Astrocyte of the cerebellum (primary cell): ENCODE measurements at regions not wholly inside any gene's neighbourhood (a gene's known extent, or its start where the extent isn't known, plus 50 kb on each side); places are given as distances from the start of the nearest gene placed in this dataset.
"Not testable (repeated sequence)": the region's sequence is repeated elsewhere in the genome, so short reads cannot be mapped to it uniquely, and the experiment has no call there.

Experiments used
- DNase-seq: peaks from one replicate; pipeline ENCODE4 v3.0.0-alpha.2; 2011; ENCODE audit warnings: low read depth
- H3K4me3 ChIP-seq: 2 replicates; pipeline ENCODE4 v1.5.1; 2011; ENCODE audit warnings: mild to moderate bottlenecking, low read depth, low read length, moderate library complexity
- in situ Hi-C: cut with HindIII; loops from 2 replicates; pipeline ENCODE4 v1.10.0; 2017; ENCODE audit warnings: low sequenced_read_pairs
- TF ChIP-seq, protein P1 (sequence below): IDR thresholded peaks from 2 replicates; pipeline ENCODE4 v1.5.1; 2012; ENCODE audit warnings: low read length, low read depth, moderate library complexity, mild to moderate bottlenecking; ENCODE audit errors: missing control alignments

DNA sequence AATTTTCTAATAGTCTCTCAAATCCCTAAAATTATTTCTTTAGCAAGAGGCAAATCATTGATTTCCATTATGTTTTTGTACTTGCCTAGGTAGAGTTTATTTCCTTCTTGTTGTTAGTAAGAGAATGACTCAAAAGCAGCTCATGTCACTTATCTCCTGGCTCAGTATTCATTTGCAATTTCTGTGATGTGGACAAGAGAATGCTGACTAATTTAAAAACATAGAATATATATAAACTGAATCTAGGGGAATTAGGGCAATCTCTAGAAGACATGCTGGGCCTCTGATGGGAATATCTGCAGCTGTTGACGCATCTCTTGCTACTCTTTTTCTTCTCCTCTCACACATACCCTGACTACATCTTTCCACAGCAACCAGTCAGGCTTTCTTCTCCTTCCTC, 130.8 kb upstream of the PRKD1 start:
- DNase-seq, result no peak
- TF ChIP-seq, protein P1, sequence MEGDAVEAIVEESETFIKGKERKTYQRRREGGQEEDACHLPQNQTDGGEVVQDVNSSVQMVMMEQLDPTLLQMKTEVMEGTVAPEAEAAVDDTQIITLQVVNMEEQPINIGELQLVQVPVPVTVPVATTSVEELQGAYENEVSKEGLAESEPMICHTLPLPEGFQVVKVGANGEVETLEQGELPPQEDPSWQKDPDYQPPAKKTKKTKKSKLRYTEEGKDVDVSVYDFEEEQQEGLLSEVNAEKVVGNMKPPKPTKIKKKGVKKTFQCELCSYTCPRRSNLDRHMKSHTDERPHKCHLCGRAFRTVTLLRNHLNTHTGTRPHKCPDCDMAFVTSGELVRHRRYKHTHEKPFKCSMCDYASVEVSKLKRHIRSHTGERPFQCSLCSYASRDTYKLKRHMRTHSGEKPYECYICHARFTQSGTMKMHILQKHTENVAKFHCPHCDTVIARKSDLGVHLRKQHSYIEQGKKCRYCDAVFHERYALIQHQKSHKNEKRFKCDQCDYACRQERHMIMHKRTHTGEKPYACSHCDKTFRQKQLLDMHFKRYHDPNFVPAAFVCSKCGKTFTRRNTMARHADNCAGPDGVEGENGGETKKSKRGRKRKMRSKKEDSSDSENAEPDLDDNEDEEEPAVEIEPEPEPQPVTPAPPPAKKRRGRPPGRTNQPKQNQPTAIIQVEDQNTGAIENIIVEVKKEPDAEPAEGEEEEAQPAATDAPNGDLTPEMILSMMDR, result no peak
- in situ Hi-C loops, result no loop called here
- H3K4me3 ChIP-seq, result no peak overlapping the region

DNA sequence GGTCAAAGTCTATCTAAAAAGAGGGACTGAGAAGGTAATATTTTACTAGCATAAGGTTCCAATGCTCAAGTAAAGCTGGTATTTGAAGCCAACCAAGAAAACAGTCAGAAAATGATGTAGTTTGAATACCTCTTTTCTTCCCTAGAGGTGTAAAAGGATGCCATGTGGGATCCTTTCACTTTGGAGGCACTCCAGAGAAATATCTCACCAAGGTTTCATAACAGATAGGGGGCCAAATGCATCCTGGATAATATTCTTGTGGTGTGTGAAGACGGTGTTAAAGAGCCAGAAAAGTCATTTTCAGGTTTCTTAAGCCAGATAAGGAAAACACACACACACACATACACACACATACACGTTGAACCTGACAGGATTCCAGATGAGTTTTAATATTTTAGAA, 136.1 kb upstream of the PRKD1 start:
- no peak for DNase-seq
- in situ Hi-C loops, result no loop called here
- TF ChIP-seq, protein P1, result no peak
- H3K4me3 ChIP-seq, result no peak overlapping the region

DNA sequence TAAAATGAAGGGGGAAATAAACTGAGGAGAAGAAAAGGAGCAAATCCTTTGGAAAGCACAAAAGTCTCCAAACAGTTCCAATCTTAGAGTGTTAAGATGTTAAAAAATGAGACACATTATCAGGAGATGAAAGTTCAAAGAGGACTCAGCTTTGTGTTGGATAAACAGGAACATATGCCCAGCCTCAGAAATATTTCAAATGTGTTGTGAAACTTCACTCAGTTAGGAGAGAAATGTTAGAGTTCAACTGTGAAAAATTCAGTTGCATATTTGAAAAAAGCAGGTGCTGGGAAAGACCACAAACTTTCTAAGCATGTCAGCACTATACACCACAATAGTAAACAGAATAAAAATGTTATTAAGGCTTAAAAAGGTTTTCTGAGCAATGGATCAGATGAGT, 136.8 kb upstream of the PRKD1 start:
- in situ Hi-C loops, result no loop called here
- TF ChIP-seq, protein P1, result no peak
- H3K4me3 ChIP-seq, result no peak overlapping the region
- DNase-seq, result peak; percentile 11

DNA sequence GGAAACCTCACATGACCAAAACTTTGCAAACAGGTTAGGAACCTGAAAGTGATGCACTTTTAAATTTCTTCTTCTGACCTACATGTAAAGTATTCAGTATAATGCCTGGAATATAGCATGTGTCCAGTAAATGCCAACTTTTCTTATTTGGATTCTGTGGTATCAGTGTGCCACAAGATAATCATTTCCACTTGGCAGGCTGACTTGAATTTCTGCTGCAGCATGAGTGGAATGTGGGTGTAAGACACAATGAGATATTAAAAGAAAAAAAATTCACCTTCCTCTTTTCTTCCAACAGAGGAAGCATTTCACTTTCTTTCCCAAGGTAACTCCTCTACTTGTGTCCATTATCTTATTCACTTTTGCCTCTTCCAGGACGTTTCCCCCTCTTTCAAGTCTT, 141.9 kb upstream of the PRKD1 start:
- in situ Hi-C loops, result no loop called here
- TF ChIP-seq, protein P1, result no peak
- no peak for DNase-seq
- no peak overlapping the region for H3K4me3 ChIP-seq

DNA sequence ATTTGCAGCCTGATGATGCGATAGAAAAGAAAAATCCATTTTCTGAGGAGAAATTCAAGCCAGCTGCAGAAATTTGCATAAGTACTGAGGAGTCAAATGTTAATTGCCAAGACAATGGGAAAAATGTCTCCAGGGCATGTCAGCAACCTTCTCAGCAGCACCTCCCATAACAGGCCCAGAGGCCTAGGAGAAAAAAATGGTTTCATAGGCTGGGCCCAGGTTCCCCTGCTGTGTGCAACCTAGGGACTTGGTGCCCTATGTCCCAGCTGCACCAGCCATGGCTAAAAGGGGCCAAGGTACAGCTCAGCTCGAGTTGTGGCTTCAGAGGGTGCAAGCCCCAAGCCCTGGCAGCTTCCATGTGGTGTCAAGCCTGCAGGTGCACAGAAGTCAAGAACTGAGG, 144.8 kb upstream of the PRKD1 start:
- in situ Hi-C loops, DNase-seq, H3K4me3 ChIP-seq: not testable (repeated sequence)

DNA sequence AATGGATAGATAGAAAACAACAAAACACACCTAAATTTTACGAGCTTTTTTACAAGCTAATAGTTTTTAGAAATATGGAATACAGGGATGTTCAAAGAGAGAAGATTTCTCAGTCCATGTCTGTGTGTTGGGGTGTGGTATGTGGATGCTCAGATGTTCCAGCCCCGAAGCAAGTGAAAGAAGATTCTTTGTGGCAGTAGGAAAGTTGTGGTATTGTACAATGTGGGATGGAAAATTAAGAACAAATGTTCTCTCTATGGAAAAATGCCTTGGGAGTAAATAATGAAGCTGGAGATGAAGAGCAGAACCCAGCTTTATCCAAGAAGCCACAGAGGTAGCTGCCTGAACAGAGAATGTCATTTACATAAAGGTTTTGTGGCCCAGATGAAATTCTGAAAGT, 150.3 kb upstream of the PRKD1 start:
- in situ Hi-C loops, result no loop called here
- no peak overlapping the region for H3K4me3 ChIP-seq
- no peak for DNase-seq
- TF ChIP-seq, protein P1, result no peak

DNA sequence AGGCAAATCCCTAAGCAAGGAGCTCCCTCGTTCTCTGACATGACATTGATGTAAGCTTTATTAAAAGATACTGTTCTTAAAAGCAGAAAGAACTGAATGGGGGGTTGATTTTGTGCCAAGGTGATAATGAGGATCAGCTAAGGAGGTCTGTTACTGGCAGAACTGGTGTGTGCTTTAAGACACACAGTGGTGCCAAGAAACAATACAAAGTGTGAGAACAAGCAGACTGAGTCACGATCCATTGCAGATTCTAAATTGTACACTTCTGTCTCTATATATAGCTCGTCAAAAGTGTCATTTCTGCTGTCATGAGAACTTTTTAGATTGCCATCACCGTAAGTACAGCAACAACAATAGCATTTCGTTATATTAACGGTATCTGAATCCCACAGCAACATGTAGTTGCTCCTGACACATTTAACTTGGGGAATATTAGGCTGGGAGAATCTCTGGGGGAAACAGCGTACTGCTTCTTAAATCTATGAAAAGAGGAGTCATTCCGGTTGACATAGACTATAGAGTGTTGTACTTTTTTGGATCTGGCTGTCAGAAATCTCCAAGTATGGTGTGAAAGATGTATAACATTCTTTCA, 151.3 kb upstream of the PRKD1 start:
- in situ Hi-C loops, result no loop called here
- H3K4me3 ChIP-seq, result no peak overlapping the region
- TF ChIP-seq, protein P1, result no peak
- no peak for DNase-seq
